ENCODE measurements at regions not wholly inside any gene's neighbourhood (a gene's known extent, or its start where the extent isn't known, plus 50 kb on each side); places are given as distances from the start of the nearest gene placed in this dataset.
"Not testable (repeated sequence)": the region's sequence is repeated elsewhere in the genome, so short reads cannot be mapped to it uniquely, and the experiment has no call there.

DNA sequence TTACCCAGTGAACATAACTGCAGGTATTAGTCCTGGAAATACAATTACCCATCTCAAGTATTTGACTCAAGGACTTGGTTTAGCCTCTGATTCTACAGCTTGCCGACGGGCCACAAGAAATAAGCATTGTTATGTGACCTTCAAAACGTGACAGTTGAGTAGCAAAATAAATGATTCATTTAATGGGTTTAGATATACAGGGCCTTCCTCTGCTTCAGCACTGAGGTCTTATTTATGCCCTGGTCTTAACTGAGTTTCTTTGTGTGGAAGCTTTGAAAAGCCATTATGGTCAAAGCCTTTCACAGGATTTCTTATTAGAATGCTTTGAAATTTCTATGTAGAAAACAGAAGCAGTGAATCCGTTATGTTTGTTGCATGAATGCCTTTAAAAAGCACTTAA, 899.2 kb upstream of the API5 start:
- DNase-seq (ENCODE audit: low spot score) (no peak), ATAC-seq (ENCODE audit: low read depth) (no peak)
- no peak overlapping the region for H3K4me3 ChIP-seq (ENCODE audit: severe bottlenecking)
- no peaks in the 10 kb centered on the region for H3K27me3 ChIP-seq (ENCODE audit: insufficient read depth, poor library complexity, severe bottlenecking)
- TF ChIP-seq, protein P1, sequence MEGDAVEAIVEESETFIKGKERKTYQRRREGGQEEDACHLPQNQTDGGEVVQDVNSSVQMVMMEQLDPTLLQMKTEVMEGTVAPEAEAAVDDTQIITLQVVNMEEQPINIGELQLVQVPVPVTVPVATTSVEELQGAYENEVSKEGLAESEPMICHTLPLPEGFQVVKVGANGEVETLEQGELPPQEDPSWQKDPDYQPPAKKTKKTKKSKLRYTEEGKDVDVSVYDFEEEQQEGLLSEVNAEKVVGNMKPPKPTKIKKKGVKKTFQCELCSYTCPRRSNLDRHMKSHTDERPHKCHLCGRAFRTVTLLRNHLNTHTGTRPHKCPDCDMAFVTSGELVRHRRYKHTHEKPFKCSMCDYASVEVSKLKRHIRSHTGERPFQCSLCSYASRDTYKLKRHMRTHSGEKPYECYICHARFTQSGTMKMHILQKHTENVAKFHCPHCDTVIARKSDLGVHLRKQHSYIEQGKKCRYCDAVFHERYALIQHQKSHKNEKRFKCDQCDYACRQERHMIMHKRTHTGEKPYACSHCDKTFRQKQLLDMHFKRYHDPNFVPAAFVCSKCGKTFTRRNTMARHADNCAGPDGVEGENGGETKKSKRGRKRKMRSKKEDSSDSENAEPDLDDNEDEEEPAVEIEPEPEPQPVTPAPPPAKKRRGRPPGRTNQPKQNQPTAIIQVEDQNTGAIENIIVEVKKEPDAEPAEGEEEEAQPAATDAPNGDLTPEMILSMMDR (IDR thresholded peaks at IDR 0.05; ENCODE audit: poor library complexity, severe bottlenecking) = no peak
- no peaks in the 10 kb centered on the region for H3K9me3 ChIP-seq (ENCODE audit: severe bottlenecking)
- no peaks in the 10 kb centered on the region for H3K4me1 ChIP-seq (ENCODE audit: insufficient read depth, poor library complexity, severe bottlenecking)
- no peak overlapping the region for H3K27ac ChIP-seq (ENCODE audit: poor library complexity, severe bottlenecking)
- no peaks in the 10 kb centered on the region for H3K36me3 ChIP-seq (ENCODE audit: low read depth)

DNA sequence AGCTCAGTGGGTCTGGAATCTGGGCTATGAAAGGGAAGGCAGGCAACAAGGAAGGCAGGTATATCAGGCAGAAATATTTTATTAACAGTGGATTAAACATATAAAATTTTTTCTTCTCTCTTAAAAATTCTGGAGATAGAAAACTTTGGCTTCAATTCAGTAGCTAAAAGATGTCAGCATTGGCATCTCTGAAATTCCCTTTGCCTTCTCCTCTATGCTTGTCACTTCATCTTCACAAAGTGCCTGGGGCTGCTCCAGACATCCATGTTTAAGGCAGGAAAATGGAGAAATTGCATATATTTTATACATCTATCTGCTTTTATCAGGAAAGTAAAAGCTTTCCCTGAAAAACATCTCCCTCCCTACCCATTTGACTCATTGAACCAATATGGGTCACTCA, 894.1 kb upstream of the API5 start:
- no peak overlapping the region for H3K27ac ChIP-seq (ENCODE audit: poor library complexity, severe bottlenecking)
- H3K27me3 ChIP-seq (ENCODE audit: insufficient read depth, poor library complexity, severe bottlenecking) = no peaks in the 10 kb centered on the region
- no peaks in the 10 kb centered on the region for H3K4me1 ChIP-seq (ENCODE audit: insufficient read depth, poor library complexity, severe bottlenecking)
- no peak overlapping the region for H3K4me3 ChIP-seq (ENCODE audit: severe bottlenecking)
- no peaks in the 10 kb centered on the region for H3K9me3 ChIP-seq (ENCODE audit: severe bottlenecking)
- ATAC-seq (ENCODE audit: low read depth) (no peak), DNase-seq (ENCODE audit: low spot score) (no peak)
- TF ChIP-seq, protein P1 (IDR thresholded peaks at IDR 0.05; ENCODE audit: poor library complexity, severe bottlenecking) = no peak
- no peaks in the 10 kb centered on the region for H3K36me3 ChIP-seq (ENCODE audit: low read depth)

DNA sequence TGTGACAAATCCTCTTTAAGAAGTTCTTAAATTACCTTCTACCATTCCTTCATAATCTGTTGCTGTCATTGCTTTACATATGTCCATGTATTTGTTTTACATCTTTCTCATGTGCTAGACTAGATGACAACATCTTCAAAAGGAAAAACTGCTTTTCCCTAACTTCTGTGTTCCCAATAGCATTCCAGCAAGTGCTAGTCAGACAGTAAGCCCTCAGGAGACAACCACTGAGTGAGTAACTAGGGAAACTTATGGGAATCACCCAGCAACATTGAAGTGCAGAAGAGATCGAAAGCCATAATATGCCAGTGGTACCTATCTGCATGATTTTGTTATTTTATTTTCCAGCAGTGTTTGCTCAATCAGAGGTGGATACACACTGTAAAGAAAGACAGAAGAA, 889.7 kb upstream of the API5 start:
- TF ChIP-seq, protein P1 (IDR thresholded peaks at IDR 0.05; ENCODE audit: poor library complexity, severe bottlenecking) = no peak
- DNase-seq (ENCODE audit: low spot score) (no peak), ATAC-seq (ENCODE audit: low read depth) (no peak)
- no peak overlapping the region for H3K4me3 ChIP-seq (ENCODE audit: severe bottlenecking)
- H3K27me3 ChIP-seq (ENCODE audit: insufficient read depth, poor library complexity, severe bottlenecking) = no peaks in the 10 kb centered on the region
- H3K9me3 ChIP-seq (ENCODE audit: severe bottlenecking) = no peaks in the 10 kb centered on the region
- H3K36me3 ChIP-seq (ENCODE audit: low read depth) = no peaks in the 10 kb centered on the region
- no peak overlapping the region for H3K27ac ChIP-seq (ENCODE audit: poor library complexity, severe bottlenecking)
- no peaks in the 10 kb centered on the region for H3K4me1 ChIP-seq (ENCODE audit: insufficient read depth, poor library complexity, severe bottlenecking)

DNA sequence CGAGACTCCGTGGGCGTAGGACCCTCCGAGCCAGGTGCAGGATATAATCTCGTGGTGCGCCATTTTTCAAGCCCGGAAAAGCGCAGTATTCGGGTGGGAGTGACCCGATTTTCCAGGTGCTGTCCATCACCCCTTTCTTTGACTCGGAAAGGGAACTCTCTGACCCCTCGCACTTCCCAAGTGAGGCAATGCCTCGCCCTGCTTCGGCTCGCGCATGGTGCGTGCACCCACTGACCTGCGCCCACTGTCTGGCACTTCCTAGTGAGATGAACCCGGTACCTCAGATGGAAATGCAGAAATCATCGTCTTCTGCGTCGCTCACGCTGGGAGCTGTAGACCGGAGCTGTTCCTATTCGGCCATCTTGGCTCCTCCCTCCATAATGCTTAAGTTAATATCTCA, 876.9 kb upstream of the API5 start:
- not testable (repeated sequence) for H3K4me3 ChIP-seq (ENCODE audit: severe bottlenecking)

DNA sequence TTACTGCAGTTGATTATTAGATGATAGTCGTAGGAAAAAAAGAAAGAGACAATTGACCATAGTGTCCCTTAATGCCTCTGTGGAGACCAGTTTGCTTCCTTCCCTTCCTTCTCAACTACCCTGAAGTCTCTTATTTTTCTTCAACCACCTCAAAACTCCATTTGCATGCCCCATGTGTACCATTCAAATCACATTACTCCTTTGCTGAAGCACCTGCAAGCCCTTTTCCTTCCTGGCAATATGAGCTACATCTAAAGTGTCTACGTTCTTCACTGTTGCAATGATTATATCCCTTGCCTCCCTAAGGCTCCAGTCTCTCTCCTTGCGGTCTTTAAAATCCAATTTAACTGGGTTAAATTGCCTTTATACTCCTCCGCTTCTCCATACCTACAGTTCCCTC, 867.4 kb upstream of the API5 start:
- no peaks in the 10 kb centered on the region for H3K27me3 ChIP-seq (ENCODE audit: insufficient read depth, poor library complexity, severe bottlenecking)
- TF ChIP-seq, protein P1 (IDR thresholded peaks at IDR 0.05; ENCODE audit: poor library complexity, severe bottlenecking) = no peak

More for the DNA sequence above, 876.9 kb upstream of the API5 start:
- not testable (repeated sequence) for H3K9me3 ChIP-seq (ENCODE audit: severe bottlenecking); DNase-seq (ENCODE audit: low spot score); ATAC-seq (ENCODE audit: low read depth); H3K4me1 ChIP-seq (ENCODE audit: insufficient read depth, poor library complexity, severe bottlenecking); H3K27me3 ChIP-seq (ENCODE audit: insufficient read depth, poor library complexity, severe bottlenecking); H3K27ac ChIP-seq (ENCODE audit: poor library complexity, severe bottlenecking); H3K36me3 ChIP-seq (ENCODE audit: low read depth)

More for the DNA sequence above, 867.4 kb upstream of the API5 start:
- Histone ChIP-seq H3K27ac (ENCODE audit: poor library complexity, severe bottlenecking) (no peak overlapping the region), H3K9me3 (ENCODE audit: severe bottlenecking) (no peaks in the 10 kb centered on the region), H3K36me3 (ENCODE audit: low read depth) (no peaks in the 10 kb centered on the region), H3K4me3 (ENCODE audit: severe bottlenecking) (no peak overlapping the region), H3K4me1 (ENCODE audit: insufficient read depth, poor library complexity, severe bottlenecking) (no peaks in the 10 kb centered on the region)
- no peak for DNase-seq (ENCODE audit: low spot score)
- no peak for ATAC-seq (ENCODE audit: low read depth)
